NCI-H1436 treated with DMSO at 0.1 percent for 48 hours (cell line): ENCODE measurements at regions not wholly inside any gene's neighbourhood (a gene's known extent, or its start where the extent isn't known, plus 50 kb on each side); places are given as distances from the start of the nearest gene placed in this dataset.
"Not testable (repeated sequence)": the region's sequence is repeated elsewhere in the genome, so short reads cannot be mapped to it uniquely, and the experiment has no call there.

ENCODE experiments used
- DNase-seq: peaks from one replicate; lab custom pipeline; 2025; lab: John Stamatoyannopoulos, UW

- no peak for DNase-seq
These were observed 160.4 kb upstream of the KCNH8 start for GRCh38 chr3:18987862-18988447.

- no peak for DNase-seq
These were observed 161.2 kb upstream of the KCNH8 start for GRCh38 chr3:18987070-18987469.

- no peak for DNase-seq
These were observed 165.4 kb upstream of the KCNH8 start for GRCh38 chr3:18982920-18983319.

DNA sequence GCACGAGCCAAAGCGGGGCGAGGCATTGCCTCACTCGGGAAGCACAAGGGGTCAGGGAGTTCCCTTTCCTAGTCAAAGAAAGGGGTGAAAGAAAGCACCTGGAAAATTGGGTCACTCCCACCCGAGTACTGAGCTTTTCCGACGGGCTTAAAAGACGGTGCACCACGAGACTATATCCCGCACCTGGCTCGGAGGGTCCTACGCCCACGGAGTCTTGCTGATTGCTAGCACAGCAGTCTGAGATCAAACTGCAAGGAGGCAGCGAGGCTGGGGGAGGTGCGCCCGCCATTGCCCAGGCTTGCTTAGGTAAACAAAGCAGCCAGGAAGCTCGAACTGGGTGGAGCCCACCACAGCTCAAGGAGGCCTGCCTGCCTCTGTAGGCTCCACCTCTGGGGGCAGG is 172.2 kb upstream of the KCNH8 start:
- DNase-seq, result not testable (repeated sequence)

- DNase-seq, result no peak
These were observed 180.2 kb upstream of the KCNH8 start for GRCh38 chr3:18968120-18968519.

GRCh38 chr3:18965781-18966180 is 182.5 kb upstream of the KCNH8 start:
- DNase-seq, result no peak

GRCh38 chr3:18964640-18965039 is 183.7 kb upstream of the KCNH8 start:
- DNase-seq, result no peak

- no peak for DNase-seq
These were observed 197.0 kb upstream of the KCNH8 start for GRCh38 chr3:18951333-18951732.

DNA sequence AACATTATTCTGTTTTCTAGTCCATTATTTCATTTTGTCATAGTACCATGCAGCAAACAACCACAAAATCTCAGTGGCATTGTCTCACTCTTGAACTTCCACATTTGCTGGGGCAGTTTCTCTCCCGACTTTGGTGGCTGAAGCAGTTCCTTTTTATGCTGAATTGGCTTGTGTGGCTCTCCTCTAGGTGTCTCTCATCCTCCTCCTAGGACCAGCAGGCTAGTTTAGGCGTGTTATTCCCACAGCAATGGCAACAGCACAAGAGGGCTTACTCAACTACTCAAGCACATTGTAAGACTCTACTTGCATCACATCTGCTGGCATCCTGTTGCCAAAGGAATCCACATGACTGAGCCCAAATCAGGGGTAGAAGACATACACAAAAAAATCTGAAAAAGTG is 201.8 kb upstream of the KCNH8 start:
- DNase-seq, result no peak

DNA sequence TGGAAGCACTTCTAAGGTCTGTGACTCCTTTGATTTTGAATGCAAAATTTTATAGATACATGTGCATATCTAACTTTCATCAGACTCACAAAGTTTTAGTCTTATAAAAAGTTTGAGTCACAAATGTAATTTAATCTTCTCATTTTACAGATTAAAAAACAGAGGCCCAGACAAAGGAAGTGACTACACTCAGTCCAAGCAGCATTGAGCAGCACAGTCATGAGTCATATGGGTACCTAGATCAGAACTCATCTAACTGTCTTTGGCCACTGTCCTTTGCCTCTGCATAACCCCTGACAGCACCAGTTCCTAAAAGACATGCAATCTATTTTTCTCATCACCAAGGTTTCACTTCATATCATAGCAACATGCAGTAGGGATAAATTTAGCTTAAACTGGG is 210.7 kb upstream of the KCNH8 start:
- no peak for DNase-seq

DNA sequence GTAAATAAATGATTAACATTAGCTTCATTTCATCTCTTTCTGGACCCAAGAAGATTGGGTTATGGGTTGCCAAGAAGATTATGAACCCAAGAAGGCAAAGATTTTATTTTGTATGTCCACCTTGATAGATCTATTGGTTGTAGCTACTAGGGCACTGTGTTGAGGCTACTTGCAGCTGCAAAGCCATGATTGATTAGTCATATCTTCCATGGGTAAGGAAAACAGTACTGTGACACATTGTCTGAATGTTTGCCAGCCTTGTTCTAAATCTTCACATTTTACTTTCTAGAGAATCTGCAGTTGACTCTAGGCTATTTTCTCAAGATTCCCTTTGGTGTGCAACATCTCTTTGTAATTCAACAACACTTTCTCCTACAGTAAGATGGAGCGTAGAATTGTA is 229.2 kb upstream of the KCNH8 start:
- no peak for DNase-seq

GRCh38 chr3:18917923-18918322 is 230.4 kb upstream of the KCNH8 start:
- DNase-seq, result no peak

DNA sequence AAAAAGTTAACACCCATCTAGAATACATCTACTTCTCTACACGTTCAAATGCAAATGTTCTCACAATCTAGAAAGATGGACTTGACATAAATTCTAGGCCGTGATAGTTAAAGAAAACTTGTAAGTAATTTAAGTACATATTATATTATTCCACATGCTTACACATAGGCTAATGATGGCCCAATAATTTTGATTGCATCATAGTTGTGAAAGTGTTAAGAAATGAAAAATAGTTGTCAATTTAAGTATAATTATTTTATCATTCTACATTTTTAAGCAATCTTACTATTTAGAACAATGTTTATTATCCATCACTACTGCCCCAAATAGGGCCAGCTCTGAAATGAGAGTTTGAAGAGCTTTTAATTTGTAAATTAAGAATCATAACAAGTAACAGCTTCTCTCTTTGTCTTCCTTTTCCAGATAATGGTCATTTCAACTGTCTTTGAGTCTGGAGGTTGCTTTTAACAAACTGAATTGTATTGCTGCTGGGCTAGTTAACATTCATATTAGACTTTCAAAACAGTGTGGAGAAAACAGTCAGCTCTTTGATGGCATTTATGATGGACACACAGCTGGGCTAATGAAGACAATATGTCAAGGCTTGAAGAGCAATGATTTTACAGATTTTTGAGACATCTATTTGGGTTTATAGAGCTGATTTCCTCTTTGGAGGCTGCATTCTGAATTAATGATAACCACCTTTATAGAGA is 246.1 kb upstream of the KCNH8 start:
- DNase-seq, result no peak

- no peak for DNase-seq
These were observed 246.7 kb upstream of the KCNH8 start for GRCh38 chr3:18901571-18901970.

GRCh38 chr3:18900994-18901393 is 247.3 kb upstream of the KCNH8 start:
- DNase-seq, result no peak

DNA sequence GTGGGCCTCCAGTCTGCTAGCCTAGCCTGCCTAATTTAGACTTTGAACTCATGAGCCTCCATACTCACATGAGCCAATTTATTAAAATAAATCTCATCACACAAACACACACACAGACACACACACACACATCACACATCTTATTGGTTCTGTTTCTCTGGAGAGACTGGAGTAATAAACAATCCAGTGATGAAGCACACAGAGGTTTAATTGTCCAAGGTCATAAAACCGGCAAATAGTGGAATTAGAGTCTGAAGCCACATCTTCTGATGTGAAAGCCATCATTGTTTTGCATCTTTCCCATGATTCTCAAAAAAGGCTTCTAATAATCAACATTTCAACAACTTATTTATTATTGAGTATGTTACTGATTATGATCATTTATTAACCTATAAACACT is 249.4 kb upstream of the KCNH8 start:
- DNase-seq, result no peak

DNA sequence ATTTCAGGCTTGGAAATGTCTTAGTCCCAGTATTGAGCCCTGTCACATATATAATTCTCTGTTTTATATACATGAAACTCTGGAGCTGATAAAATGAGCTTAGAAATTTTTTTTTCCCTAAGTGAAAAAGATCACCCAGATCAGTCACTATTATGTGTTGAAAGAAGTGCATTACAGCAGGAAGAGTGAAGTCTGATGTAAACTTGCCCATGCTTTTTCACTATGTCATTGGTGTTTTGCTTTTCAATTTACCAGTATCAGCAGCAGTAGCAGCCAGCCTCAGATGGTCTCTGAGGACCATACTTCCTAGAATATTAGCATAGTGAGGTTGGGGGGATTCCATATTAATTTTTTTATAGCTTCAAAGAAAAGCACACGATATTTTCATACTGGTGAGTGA is 255.6 kb upstream of the KCNH8 start:
- no peak for DNase-seq

- DNase-seq, result no peak
These were observed 256.3 kb upstream of the KCNH8 start for GRCh38 chr3:18892047-18892446.

DNA sequence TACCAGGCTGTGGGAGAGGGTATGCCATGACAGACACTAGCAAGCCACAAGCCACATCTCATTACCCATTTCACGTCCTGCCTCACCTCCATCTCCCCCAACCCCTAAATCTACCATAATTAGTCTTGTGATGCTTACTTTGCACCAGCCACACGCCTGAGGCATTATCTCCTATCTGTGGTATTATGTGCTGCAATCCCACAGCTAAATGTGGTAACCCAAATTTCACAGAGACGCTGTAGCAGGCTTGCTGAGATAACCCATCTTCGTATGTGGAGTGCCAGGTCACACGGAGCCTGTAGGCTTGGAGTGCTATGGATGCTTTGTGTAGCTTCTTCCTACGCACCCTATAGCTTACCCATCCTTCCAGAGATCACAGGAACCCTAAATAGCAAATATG is 256.7 kb upstream of the KCNH8 start:
- DNase-seq, result no peak

DNA sequence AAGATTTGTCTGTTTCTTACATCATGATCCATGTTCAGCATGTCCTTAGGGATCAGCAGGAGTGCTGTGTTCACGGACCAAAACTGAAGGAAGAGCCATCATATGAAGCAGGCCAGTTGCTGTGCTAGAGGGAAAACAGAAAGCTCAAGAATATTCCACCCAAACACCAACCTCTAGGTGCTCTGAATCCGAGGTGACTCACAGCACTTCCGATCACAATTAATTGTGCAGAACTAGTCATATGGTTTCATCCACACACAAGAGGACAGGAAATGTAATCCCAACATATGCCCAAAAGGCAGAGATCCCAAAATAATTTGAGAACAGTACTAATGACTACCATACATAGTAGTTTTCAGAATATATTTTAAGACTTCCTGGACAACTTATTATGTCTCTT is 257.9 kb upstream of the KCNH8 start:
- DNase-seq, result no peak

DNA sequence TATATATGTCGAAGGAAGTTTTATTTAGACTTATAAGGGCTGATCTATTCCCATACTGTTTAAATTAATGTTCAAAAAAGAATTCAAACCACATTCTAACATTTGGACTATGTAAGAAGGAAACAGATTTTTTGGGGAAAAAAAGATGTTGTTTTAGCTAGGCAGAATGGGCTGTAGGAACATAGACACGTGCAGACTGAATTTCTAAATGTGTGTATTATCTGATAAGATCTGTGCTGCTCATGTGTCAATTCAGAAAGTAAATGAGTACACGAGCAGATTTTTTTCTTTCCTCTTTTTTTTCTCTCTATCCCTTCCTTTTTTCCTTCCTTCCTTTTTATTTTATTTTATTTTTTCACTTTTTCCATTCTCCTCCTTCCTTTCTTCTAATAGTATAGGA is 259.5 kb upstream of the KCNH8 start:
- no peak for DNase-seq

DNA sequence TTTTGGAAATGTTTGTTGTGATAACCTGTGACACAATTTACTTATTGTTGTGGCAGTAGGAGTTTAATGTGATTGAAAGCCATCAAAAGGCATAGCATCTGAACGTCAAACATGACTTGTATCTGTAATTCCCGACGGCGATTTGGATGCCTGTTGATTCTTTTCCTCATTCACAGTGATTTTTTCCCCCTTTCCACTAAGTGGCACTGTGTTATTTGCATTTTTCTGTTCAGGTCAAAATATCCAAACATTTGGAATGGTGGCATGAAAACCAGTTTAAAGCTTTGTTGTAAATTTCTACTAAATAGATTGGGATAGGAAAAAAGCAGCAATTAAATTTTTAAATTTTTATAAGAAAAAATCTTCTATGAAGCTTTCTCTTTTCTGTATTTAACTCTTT is 259.9 kb upstream of the KCNH8 start:
- no peak for DNase-seq

DNA sequence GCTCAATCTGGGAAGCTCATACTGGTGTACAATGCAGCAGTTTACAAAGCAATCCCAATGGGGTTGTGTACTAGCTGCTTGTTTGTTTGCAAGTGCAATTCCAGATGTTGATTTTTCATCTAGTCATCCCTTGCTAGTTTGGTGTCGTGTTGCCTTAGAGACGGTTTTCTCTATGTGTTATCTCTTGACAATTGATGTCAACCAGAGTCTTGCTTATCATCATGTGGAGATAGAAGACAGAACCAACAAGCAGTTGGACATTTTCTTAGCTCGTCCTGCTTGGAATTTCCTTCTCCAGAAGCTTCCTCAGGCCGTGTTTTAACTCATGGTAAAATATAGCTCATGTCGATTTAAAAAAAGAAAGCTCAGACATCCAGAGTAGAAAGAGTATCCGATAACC is 262.0 kb upstream of the KCNH8 start:
- DNase-seq, result no peak

DNA sequence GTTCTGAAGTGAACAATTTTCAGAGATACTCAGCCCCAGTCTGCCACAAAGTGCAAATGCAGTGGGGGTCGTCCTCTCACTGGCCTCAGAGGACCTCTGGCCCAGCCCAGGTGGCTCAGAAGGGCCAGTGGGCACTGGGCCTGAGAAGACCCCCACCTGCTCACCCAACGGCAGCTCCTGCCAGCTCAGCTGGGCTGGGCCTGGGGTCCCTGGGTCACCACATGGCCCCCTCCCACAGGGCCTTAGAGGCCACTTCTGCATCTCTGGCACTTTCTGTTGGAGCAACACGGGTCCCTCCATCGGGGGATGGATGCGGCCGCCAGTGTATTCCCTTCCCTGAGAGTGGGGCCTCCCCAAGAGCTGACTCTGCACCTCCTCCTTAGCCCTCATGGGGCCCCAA is 262.7 kb upstream of the KCNH8 start:
- DNase-seq, result no peak
